SK-N-SH (cell line): ENCODE measurements at regions not wholly inside any gene's neighbourhood (a gene's known extent, or its start where the extent isn't known, plus 50 kb on each side); places are given as distances from the start of the nearest gene placed in this dataset.

Experiments used
- CTCF ChIP-seq: fragments of 200-600 bp; sonication (generic); IDR thresholded peaks from 2 replicates; pipeline ENCODE4 v1.6.1; 2017; ENCODE audit warnings: antibody characterized with exemption, mild to moderate bottlenecking, moderate library complexity
- GABPA ChIP-seq: IDR thresholded peaks from 2 replicates; pipeline ENCODE4 v1.4.0; 2012; ENCODE audit warnings: low read depth, mild to moderate bottlenecking
- MAX ChIP-seq: IDR thresholded peaks from 2 replicates; pipeline ENCODE4 v1.4.0; 2012; ENCODE audit warnings: low read depth
- POLR2AphosphoS5 ChIP-seq: IDR thresholded peaks from 2 replicates; pipeline ENCODE4 v1.6.1; 2012; ENCODE audit warnings: low read depth, low read length

GRCh38 chr9:27654629-27655285, 81.5 kb upstream of the C9orf72 start:
- no peak for TF ChIP-seq CTCF
- TF ChIP-seq GABPA = no peak
- no peak for TF ChIP-seq MAX
- TF ChIP-seq POLR2AphosphoS5 = no peak
